ENCODE measurements at regions not wholly inside any gene's neighbourhood (a gene's known extent, or its start where the extent isn't known, plus 50 kb on each side); places are given as distances from the start of the nearest gene placed in this dataset.

DNA sequence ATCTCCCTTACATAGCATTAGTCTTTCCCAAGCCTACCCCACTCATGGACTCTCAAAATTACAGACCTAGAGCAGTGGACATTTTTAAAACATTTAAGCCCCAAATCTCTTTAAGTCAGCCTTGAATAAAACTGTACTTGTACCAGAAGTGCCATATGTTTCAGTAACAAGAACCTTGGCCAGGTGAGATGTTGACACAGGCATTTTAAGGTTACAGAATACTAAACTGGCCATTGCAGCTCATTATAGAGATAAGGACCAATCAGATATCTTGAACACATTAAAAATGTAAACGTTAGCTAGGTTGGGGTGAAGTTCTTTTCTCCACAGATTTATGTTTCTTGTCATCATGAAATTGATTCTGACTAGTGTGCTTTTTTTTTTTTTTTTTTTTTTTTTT lies 103.8 kb upstream of the MIER3 start (continued):
- TF ChIP-seq HOXB5 (CRISPR knock-in tag; IDR thresholded peaks at IDR 0.05): no peak

- ATAC-seq (no peak), FAIRE-seq (no peak), DNase-seq (ENCODE audit: low read depth in 1 of 2, low spot score in 1 of 2) (no peak)
- ChIA-PET POLR2A (no interaction called here), CTCF (interaction anchor here (0.6 to 1.8 kb wide), 3 partner anchors 10 to 161 kb away, joined by 3 to 8 read pairs (median 4); no protein-coding TSS in a partner anchor)
- Histone ChIP-seq H3K4me1 (peaks cover 6% of the 10 kb centered on the region), H3K4me3 (no peak overlapping the region), H3K9me3 (peaks cover 6% of the 10 kb centered on the region; the same call in 1 of the 3 replicates), H3K27ac (no peak overlapping the region), H3K4me2 (no peak overlapping the region)
- TF ChIP-seq FOXS1 (CRISPR knock-in tag; IDR thresholded peaks at IDR 0.05) (no peak), RFX5 (IDR thresholded peaks at IDR 0.05) (no peak), CBX8 (IDR thresholded peaks at IDR 0.05) (no peak), ZFP36 (IDR thresholded peaks at IDR 0.05; ENCODE audit: borderline replicate concordance, partially characterized antibody) (no peak), RNF2 (IDR thresholded peaks at IDR 0.05; ENCODE audit: borderline replicate concordance, low read depth) (no peak), ZSCAN20 (CRISPR knock-in tag; IDR thresholded peaks at IDR 0.05) (no peak), HOXB13 (CRISPR knock-in tag; IDR thresholded peaks at IDR 0.05; ENCODE audit: low read depth) (no peak)
- TF ChIP-seq, protein P1, sequence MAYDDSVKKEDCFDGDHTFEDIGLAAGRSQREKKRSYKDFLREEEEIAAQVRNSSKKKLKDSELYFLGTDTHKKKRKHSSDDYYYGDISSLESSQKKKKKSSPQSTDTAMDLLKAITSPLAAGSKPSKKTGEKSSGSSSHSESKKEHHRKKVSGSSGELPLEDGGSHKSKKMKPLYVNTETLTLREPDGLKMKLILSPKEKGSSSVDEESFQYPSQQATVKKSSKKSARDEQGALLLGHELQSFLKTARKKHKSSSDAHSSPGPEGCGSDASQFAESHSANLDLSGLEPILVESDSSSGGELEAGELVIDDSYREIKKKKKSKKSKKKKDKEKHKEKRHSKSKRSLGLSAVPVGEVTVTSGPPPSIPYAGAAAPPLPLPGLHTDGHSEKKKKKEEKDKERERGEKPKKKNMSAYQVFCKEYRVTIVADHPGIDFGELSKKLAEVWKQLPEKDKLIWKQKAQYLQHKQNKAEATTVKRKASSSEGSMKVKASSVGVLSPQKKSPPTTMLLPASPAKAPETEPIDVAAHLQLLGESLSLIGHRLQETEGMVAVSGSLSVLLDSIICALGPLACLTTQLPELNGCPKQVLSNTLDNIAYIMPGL (CRISPR knock-in tag; IDR thresholded peaks at IDR 0.05; ENCODE audit: borderline replicate concordance): no peak
- TF ChIP-seq, protein P2, sequence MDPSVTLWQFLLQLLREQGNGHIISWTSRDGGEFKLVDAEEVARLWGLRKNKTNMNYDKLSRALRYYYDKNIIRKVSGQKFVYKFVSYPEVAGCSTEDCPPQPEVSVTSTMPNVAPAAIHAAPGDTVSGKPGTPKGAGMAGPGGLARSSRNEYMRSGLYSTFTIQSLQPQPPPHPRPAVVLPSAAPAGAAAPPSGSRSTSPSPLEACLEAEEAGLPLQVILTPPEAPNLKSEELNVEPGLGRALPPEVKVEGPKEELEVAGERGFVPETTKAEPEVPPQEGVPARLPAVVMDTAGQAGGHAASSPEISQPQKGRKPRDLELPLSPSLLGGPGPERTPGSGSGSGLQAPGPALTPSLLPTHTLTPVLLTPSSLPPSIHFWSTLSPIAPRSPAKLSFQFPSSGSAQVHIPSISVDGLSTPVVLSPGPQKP (IDR thresholded peaks at IDR 0.05; ENCODE audit: low read depth, low read length): no peak
- 58% methylated on average over 2 of the region's 2 CpGs for WGBS (ENCODE audit: missing lambda C conversion rate)
Observed at GRCh38 chr5:57063773-57064172, 110.1 kb upstream of the GPBP1 start.

DNA sequence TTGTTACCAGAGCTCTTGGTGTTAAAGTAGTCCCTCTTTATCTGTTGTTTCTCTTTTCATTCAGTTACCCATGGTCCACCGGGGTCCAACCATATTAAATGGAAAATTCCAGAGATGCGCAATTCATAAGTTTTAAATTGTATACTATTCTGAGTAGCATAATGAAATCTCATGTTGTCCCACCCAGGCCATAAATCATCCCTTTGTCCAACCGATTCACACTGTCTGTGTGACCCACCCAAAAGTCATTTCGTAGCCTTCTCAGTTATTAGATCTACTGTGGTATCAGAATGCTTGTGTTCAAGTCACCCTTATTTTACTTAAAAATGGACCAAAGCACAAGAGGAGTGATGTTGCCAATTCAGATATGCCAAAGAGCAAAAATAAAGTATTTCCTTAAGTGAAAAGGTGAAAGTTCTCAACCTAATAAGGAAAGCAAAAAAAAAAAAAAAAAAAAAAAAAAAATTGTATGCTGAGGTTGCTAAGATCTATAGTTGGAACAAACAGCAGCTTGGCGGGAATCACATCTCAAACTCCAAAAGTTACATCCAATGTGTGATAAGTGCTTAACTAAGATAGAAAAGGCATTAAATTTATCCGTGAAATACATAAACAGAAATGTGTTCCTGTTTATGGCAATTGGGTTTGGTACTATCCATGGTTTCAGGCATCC lies 106.8 kb upstream of the GPBP1 start:
- peaks cover 6% of the 10 kb centered on the region for H3K4me1 ChIP-seq
- no peak for TF ChIP-seq MAX (IDR thresholded peaks at IDR 0.05)
- TF ChIP-seq BCL3 (IDR thresholded peaks at IDR 0.05): no peak

GRCh38 chr5:57067597-57067924 lies 106.3 kb upstream of the GPBP1 start:
- no peak for FAIRE-seq
- POLR2A ChIA-PET: no interaction called here

More for the DNA sequence above, 106.8 kb upstream of the GPBP1 start:
- ChIA-PET POLR2A (no interaction called here), CTCF (interaction anchor here (0.6 to 1.3 kb wide), 2 partner anchors 15 to 384 kb away, joined by 3 to 6 read pairs; no protein-coding TSS in a partner anchor)
- ATAC-seq (no peak), DNase-seq (ENCODE audit: low read depth in 1 of 2, low spot score in 1 of 2) (no peak), FAIRE-seq (no peak)
- Histone ChIP-seq H3K4me2 (no peak overlapping the region), H3K9me3 (peaks cover 19% of the 10 kb centered on the region), H3K4me3 (no peak overlapping the region), H3K27ac (peak overlapping the region; percentile 13 to 36; a peak in 1 of 6 replicates)
- 49% methylated on average over 6 of the region's 6 CpGs for WGBS (ENCODE audit: missing lambda C conversion rate)

More at GRCh38 chr5:57067597-57067924, 106.3 kb upstream of the GPBP1 start:
- Histone ChIP-seq H3K4me2 (no peak overlapping the region), H3K9me3 (peaks cover 19% of the 10 kb centered on the region), H3K27ac (peak overlapping the region; percentile 13 to 36; a peak in 1 of 6 replicates), H3K4me1 (peaks cover 6% of the 10 kb centered on the region), H3K4me3 (no peak overlapping the region)
- ATAC-seq: no peak
- DNase-seq (ENCODE audit: low read depth in 1 of 2, low spot score in 1 of 2): no peak
- TF ChIP-seq, protein P3, sequence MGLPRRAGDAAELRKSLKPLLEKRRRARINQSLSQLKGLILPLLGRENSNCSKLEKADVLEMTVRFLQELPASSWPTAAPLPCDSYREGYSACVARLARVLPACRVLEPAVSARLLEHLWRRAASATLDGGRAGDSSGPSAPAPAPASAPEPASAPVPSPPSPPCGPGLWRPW (IDR thresholded peaks at IDR 0.05): no peak
- TF ChIP-seq ZFP36 (IDR thresholded peaks at IDR 0.05; ENCODE audit: borderline replicate concordance, partially characterized antibody): no peak
- no peak for TF ChIP-seq HOXA7 (CRISPR knock-in tag; IDR thresholded peaks at IDR 0.05)
- TF ChIP-seq RAD21 (conservative IDR thresholded peaks at IDR 0.05 in 1 of 2, IDR thresholded peaks at IDR 0.05 in 1 of 2): no peak
- no peak for TF ChIP-seq CHD4 (IDR thresholded peaks at IDR 0.05; ENCODE audit: borderline replicate concordance)
- CTCF ChIA-PET: interaction anchor here (0.6 to 1.3 kb wide), 2 partner anchors 15 to 383 kb away, joined by 3 to 6 read pairs; no protein-coding TSS in a partner anchor

Data from A549 (cell line).